WTC11 (cell line): ENCODE measurements at regions not wholly inside any gene's neighbourhood (a gene's known extent, or its start where the extent isn't known, plus 50 kb on each side); places are given as distances from the start of the nearest gene placed in this dataset.

Experiments
- ATAC-seq: fragments of 200-7000 bp; cut with Tn5 transposase; 2 replicates; pipeline ENCODE4 v1.10.0; 2021; ENCODE audit warnings: mild to moderate bottlenecking, moderate library complexity
- CTCF ChIA-PET: fragments of 300-600 bp; sonication (Branson Sonifier 250); formaldehyde crosslinking; loops from one replicate; lab custom pipeline; 2021; ENCODE audit warnings: antibody characterized with exemption; lab: Charles Lee
- POLR2A ChIA-PET: fragments of 350-600 bp; sonication (Branson Sonifier 250); formaldehyde crosslinking; loops from one replicate; lab custom pipeline; 2021; ENCODE audit warnings: antibody characterized with exemption; lab: Charles Lee
- DNase-seq: peaks from one replicate; pipeline ENCODE4 v3.0.0; 2021; ENCODE audit warnings: low spot score
- H3K27ac Mint-ChIP-seq: 2 replicates; pipeline ENCODE4 v1.8.0; 2021; ENCODE audit warnings: mixed read lengths
- H3K27me3 Mint-ChIP-seq: 2 replicates; pipeline ENCODE4 v1.8.0; 2021; ENCODE audit warnings: low read depth, mild to moderate bottlenecking, moderate library complexity, mixed read lengths
- H3K36me3 Mint-ChIP-seq: 2 replicates; pipeline ENCODE4 v1.8.0; 2021; ENCODE audit warnings: mixed read lengths
- H3K4me1 Mint-ChIP-seq: 2 replicates; pipeline ENCODE4 v1.8.0; 2022; ENCODE audit warnings: mixed read lengths
- H3K4me3 Mint-ChIP-seq: 2 replicates; pipeline ENCODE4 v1.8.0; 2021; ENCODE audit warnings: mild to moderate bottlenecking, moderate library complexity, mixed read lengths
- H3K9me3 Mint-ChIP-seq: 2 replicates; pipeline ENCODE4 v1.8.0; 2021; ENCODE audit warnings: mixed read lengths
- AR ChIP-seq: fragments of 250-450 bp; sonication (Bioruptor Pico); IDR thresholded peaks from 2 replicates; pipeline ENCODE4 v1.9.0; 2021; ENCODE audit warnings: mild to moderate bottlenecking
- ATF2 ChIP-seq: sonication (generic); formaldehyde crosslinking; IDR thresholded peaks from 2 replicates; pipeline ENCODE4 v1.8.1; 2022; ENCODE audit warnings: low read depth, missing genetic modification reagents, borderline replicate concordance
- ESRRA ChIP-seq: sonication (generic); formaldehyde crosslinking; IDR thresholded peaks from 2 replicates; pipeline ENCODE4 v1.8.1; 2022; ENCODE audit warnings: mild to moderate bottlenecking, missing genetic modification reagents, borderline replicate concordance
- ETV6 ChIP-seq: sonication (generic); formaldehyde crosslinking; IDR thresholded peaks from 2 replicates; pipeline ENCODE4 v1.8.1; 2022; ENCODE audit warnings: mild to moderate bottlenecking, missing genetic modification reagents
- GTF2I ChIP-seq: fragments of 250-450 bp; sonication (Bioruptor Pico); conservative IDR thresholded peaks from 2 replicates; pipeline ENCODE4 v1.4.0; 2021; ENCODE audit warnings: mild to moderate bottlenecking
- HMGXB4 ChIP-seq: sonication (generic); formaldehyde crosslinking; IDR thresholded peaks from 2 replicates; pipeline ENCODE4 v1.8.1; 2023; ENCODE audit warnings: mild to moderate bottlenecking, moderate library complexity, missing genetic modification reagents
- NFATC4 ChIP-seq: fragments of 250-450 bp; sonication (Bioruptor Pico); IDR thresholded peaks from 2 replicates; pipeline ENCODE4 v1.9.0; 2021; ENCODE audit warnings: mild to moderate bottlenecking
- NR1H2 ChIP-seq: sonication (generic); formaldehyde crosslinking; IDR thresholded peaks from 2 replicates; pipeline ENCODE4 v1.9.0; 2021; ENCODE audit warnings: mild to moderate bottlenecking, moderate library complexity, missing genetic modification reagents
- NR2C2 ChIP-seq: sonication (generic); formaldehyde crosslinking; IDR thresholded peaks from 2 replicates; pipeline ENCODE4 v1.8.0; 2022; ENCODE audit warnings: mild to moderate bottlenecking, missing genetic modification reagents
- RORB ChIP-seq: fragments of 250-450 bp; sonication (Bioruptor Pico); IDR thresholded peaks from 2 replicates; pipeline ENCODE4 v1.9.0; 2021; ENCODE audit warnings: mild to moderate bottlenecking
- SMAD4 ChIP-seq: sonication (generic); formaldehyde crosslinking; IDR thresholded peaks from 2 replicates; pipeline ENCODE4 v1.8.0; 2022; ENCODE audit warnings: mild to moderate bottlenecking, missing genetic modification reagents
- TEAD1 ChIP-seq: sonication (generic); formaldehyde crosslinking; IDR thresholded peaks from 2 replicates; pipeline ENCODE4 v1.8.0; 2022; ENCODE audit warnings: mild to moderate bottlenecking, missing genetic modification reagents
- USF2 ChIP-seq: sonication (generic); formaldehyde crosslinking; IDR thresholded peaks from 2 replicates; pipeline ENCODE4 v1.8.1; 2023; ENCODE audit warnings: mild to moderate bottlenecking, missing genetic modification reagents, moderate library complexity
- ZBTB21 ChIP-seq: sonication (generic); formaldehyde crosslinking; IDR thresholded peaks from 2 replicates; pipeline ENCODE4 v1.8.1; 2023; ENCODE audit warnings: mild to moderate bottlenecking, missing genetic modification reagents, borderline replicate concordance
- ZNF121 ChIP-seq: sonication (generic); formaldehyde crosslinking; IDR thresholded peaks from 2 replicates; pipeline ENCODE4 v1.8.0; 2023; ENCODE audit warnings: missing genetic modification reagents
- ZNF281 ChIP-seq: sonication (generic); formaldehyde crosslinking; IDR thresholded peaks from 2 replicates; pipeline ENCODE4 v1.8.0; 2023; ENCODE audit warnings: mild to moderate bottlenecking, missing genetic modification reagents
- ZNF512 ChIP-seq: sonication (generic); formaldehyde crosslinking; IDR thresholded peaks from 2 replicates; pipeline ENCODE4 v1.8.1; 2022; ENCODE audit warnings: missing genetic modification reagents, borderline replicate concordance
- ZSCAN18 ChIP-seq: fragments of 250-450 bp; sonication (Bioruptor Pico); IDR thresholded peaks from 2 replicates; pipeline ENCODE4 v2.1.2; 2022; ENCODE audit warnings: mild to moderate bottlenecking, moderate library complexity

GRCh38 chr18:25517881-25518715 lies 166.1 kb upstream of the ZNF521 start:
- H3K9me3 Mint-ChIP-seq = no peaks in the 10 kb centered on the region
- no peaks in the 10 kb centered on the region for H3K36me3 Mint-ChIP-seq
- no peak overlapping the region for H3K4me3 Mint-ChIP-seq
- H3K4me1 Mint-ChIP-seq = no peaks in the 10 kb centered on the region
- TF ChIP-seq GTF2I (no peak), TEAD1 (no peak), NR1H2 (CRISPR knock-in tag) (no peak), ZNF512 (CRISPR knock-in tag) (no peak), HMGXB4 (no peak), USF2 (CRISPR knock-in tag) (no peak), ZBTB21 (CRISPR knock-in tag) (no peak), ETV6 (CRISPR knock-in tag) (no peak)
- TF ChIP-seq, all 79 proteins: peak for 0
- Mint-ChIP-seq H3K27me3 (no peaks in the 10 kb centered on the region; the same call in 1 of the 2 replicates), H3K27ac (no peak overlapping the region)
- ATAC-seq = no peak
- POLR2A ChIA-PET = no interaction called here
- DNase-seq = no peak
- CTCF ChIA-PET = no interaction called here

GRCh38 chr18:25516747-25517498 lies 165.0 kb upstream of the ZNF521 start:
- ATAC-seq (no peak), DNase-seq (no peak)
- Mint-ChIP-seq H3K4me3 (no peak overlapping the region), H3K27ac (no peak overlapping the region), H3K9me3 (no peaks in the 10 kb centered on the region; the same call in 1 of the 2 replicates), H3K36me3 (no peaks in the 10 kb centered on the region), H3K4me1 (no peaks in the 10 kb centered on the region), H3K27me3 (no peaks in the 10 kb centered on the region; the same call in 1 of the 2 replicates)
- POLR2A ChIA-PET = interaction anchor here (0.6 kb wide), 1 partner anchor 1938 kb away, joined by 3 read pairs; no protein-coding TSS in a partner anchor
- CTCF ChIA-PET = no interaction called here
- TF ChIP-seq ZNF121 (no peak), HMGXB4 (no peak), ZNF281 (no peak), SMAD4 (CRISPR knock-in tag) (no peak), NR2C2 (no peak), ATF2 (CRISPR knock-in tag) (no peak), RORB (CRISPR knock-in tag) (no peak), ZSCAN18 (CRISPR knock-in tag) (no peak), AR (CRISPR knock-in tag) (no peak), ESRRA (CRISPR knock-in tag) (no peak), NFATC4 (CRISPR knock-in tag) (no peak)
